Trophoblast cell (in vitro differentiated cells and primary cell): ENCODE measurements at regions not wholly inside any gene's neighbourhood (a gene's known extent, or its start where the extent isn't known, plus 50 kb on each side); places are given as distances from the start of the nearest gene placed in this dataset.

Experiments used
- DNase-seq, 2 donors: peaks; one replicate each; pipeline ENCODE4 v3.0.0-alpha.2; 2016
- H2AFZ ChIP-seq: 2 replicates; pipeline ENCODE4 v1.6.1; 2013; ENCODE audit warnings: low read length, moderate library complexity, mild to moderate bottlenecking; ENCODE audit not compliant: insufficient read depth, poor library complexity
- H2AK5ac ChIP-seq: 2 replicates; pipeline ENCODE4 v1.6.1; 2013; ENCODE audit warnings: mild to moderate bottlenecking, low read length
- H2BK120ac ChIP-seq: 2 replicates; pipeline ENCODE4 v1.6.1; 2013; ENCODE audit warnings: low read length, mild to moderate bottlenecking, moderate library complexity; ENCODE audit not compliant: insufficient read depth, poor library complexity
- H2BK12ac ChIP-seq: 2 replicates; pipeline ENCODE4 v1.6.1; 2013; ENCODE audit warnings: mild to moderate bottlenecking, low read length, moderate library complexity
- H2BK5ac ChIP-seq: 2 replicates; pipeline ENCODE4 v1.6.1; 2013; ENCODE audit warnings: low read length, low read depth, moderate library complexity, mild to moderate bottlenecking; ENCODE audit not compliant: poor library complexity
- H3K14ac ChIP-seq: 2 replicates; pipeline ENCODE4 v1.6.1; 2013; ENCODE audit warnings: mild to moderate bottlenecking, low read length
- H3K18ac ChIP-seq: 2 replicates; pipeline ENCODE4 v1.6.1; 2013; ENCODE audit warnings: mild to moderate bottlenecking, low read length
- H3K23ac ChIP-seq: 2 replicates; pipeline ENCODE4 v1.6.1; 2013; ENCODE audit warnings: low read length
- H3K27ac ChIP-seq: 2 replicates; pipeline ENCODE4 v1.5.1; 2013; ENCODE audit warnings: low read depth, mild to moderate bottlenecking, inconsistent platforms, low read length, moderate library complexity
- H3K27me3 ChIP-seq: 2 replicates; pipeline ENCODE4 v1.6.1; 2013; ENCODE audit warnings: inconsistent platforms, mild to moderate bottlenecking, low read length, moderate library complexity; ENCODE audit not compliant: insufficient read depth
- H3K36me3 ChIP-seq, 2 experiments: 1 replicate in 1 of 2; 2 replicates in 1 of 2; pipeline ENCODE4 v1.6.1; 2013; ENCODE audit warnings: low read length in 2 of 2, mild to moderate bottlenecking in 2 of 2, moderate library complexity in 1 of 2; ENCODE audit not compliant: insufficient read depth in 2 of 2, control insufficient read depth in 1 of 2
- H3K4ac ChIP-seq: 2 replicates; pipeline ENCODE4 v1.6.1; 2013; ENCODE audit warnings: low read depth, mild to moderate bottlenecking, low read length, moderate library complexity
- H3K4me1 ChIP-seq, 2 experiments: 1 replicate in 1 of 2; 2 replicates in 1 of 2; pipeline ENCODE4 v1.6.1; 2013; ENCODE audit warnings: low read length in 2 of 2, mild to moderate bottlenecking in 2 of 2, moderate library complexity in 1 of 2; ENCODE audit not compliant: insufficient read depth in 2 of 2, control insufficient read depth in 1 of 2
- H3K4me2 ChIP-seq: 2 replicates; pipeline ENCODE4 v1.6.1; 2013; ENCODE audit warnings: inconsistent platforms, mild to moderate bottlenecking, low read length, moderate library complexity
- H3K4me3 ChIP-seq: 2 replicates; pipeline ENCODE4 v1.5.1; 2013; ENCODE audit warnings: mild to moderate bottlenecking, low read depth, low read length, inconsistent platforms
- H3K79me1 ChIP-seq: one replicate; pipeline ENCODE4 v1.6.1; 2013; ENCODE audit warnings: low read length
- H3K79me2 ChIP-seq: 2 replicates; pipeline ENCODE4 v1.6.1; 2013; ENCODE audit warnings: low read length, mild to moderate bottlenecking; ENCODE audit not compliant: control insufficient read depth, insufficient read depth, poor library complexity
- H3K9ac ChIP-seq: 2 replicates; pipeline ENCODE4 v1.6.1; 2013; ENCODE audit warnings: mild to moderate bottlenecking, low read length
- H3K9me3 ChIP-seq: 2 replicates; pipeline ENCODE4 v1.6.1; 2013; ENCODE audit warnings: low read depth, mild to moderate bottlenecking, control low read depth, inconsistent platforms, low read length; ENCODE audit not compliant: insufficient read depth
- H4K12ac ChIP-seq: 2 replicates; pipeline ENCODE4 v1.6.1; 2013; ENCODE audit warnings: low read depth, mild to moderate bottlenecking, low read length, moderate library complexity
- H4K8ac ChIP-seq: 2 replicates; pipeline ENCODE4 v1.6.1; 2013; ENCODE audit warnings: low read depth, mild to moderate bottlenecking, low read length, moderate library complexity
- H4K91ac ChIP-seq: one replicate; pipeline ENCODE4 v1.6.1; 2013; ENCODE audit warnings: low read depth, mild to moderate bottlenecking, low read length, moderate library complexity
- WGBS: extraction: QIAGEN DNeasy Blood & Tissue Kit; methylation state at CpG from one replicate; pipeline ENCODE4 v1.1.7; 2013; ENCODE audit warnings: missing lambda C conversion rate; ENCODE audit not compliant: insufficient read length, insufficient coverage; ENCODE audit errors: extremely low coverage; 5-methylcytosine and 5-hydroxymethylcytosine counted together

DNA sequence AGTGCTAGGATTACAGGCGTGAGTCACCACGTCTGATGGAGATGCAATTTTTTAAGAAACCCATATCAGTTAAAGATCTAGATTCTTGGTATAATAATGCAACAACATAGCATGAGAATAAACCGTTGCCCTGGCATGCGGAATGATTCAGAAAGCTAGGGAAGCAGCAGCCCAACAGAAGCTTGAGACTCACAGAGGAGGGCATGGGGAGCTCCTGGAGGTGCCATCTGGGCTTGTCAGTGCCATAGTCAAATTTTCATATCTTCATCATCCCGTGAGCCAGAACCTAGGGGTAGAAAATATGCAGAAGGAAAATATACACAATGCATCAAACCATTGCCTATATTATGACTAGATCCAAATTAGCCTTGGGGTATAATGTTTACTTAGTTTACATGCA, 118.7 kb upstream of the ADAMTS16 start:
- no peak overlapping the region for H2BK12ac ChIP-seq
- no peak for DNase-seq
- no peaks in the 10 kb centered on the region for H3K36me3 ChIP-seq
- no peaks in the 10 kb centered on the region for H3K27me3 ChIP-seq
- H2BK120ac ChIP-seq: no peak overlapping the region
- no peak overlapping the region for H3K23ac ChIP-seq
- H3K14ac ChIP-seq: no peak overlapping the region
- no peak overlapping the region for H3K4ac ChIP-seq
- no peaks in the 10 kb centered on the region for H3K4me1 ChIP-seq
- H4K8ac ChIP-seq: no peak overlapping the region
- H3K79me1 ChIP-seq: no peaks in the 10 kb centered on the region
- H2AFZ ChIP-seq: no peak overlapping the region
- no peak overlapping the region for H2BK5ac ChIP-seq
- no CpG with 5 or more reads among the region's 5 CpGs for WGBS
- H3K18ac ChIP-seq: no peak overlapping the region
- H3K4me2 ChIP-seq: no peak overlapping the region
- no peak overlapping the region for H3K27ac ChIP-seq
- H2AK5ac ChIP-seq: no peak overlapping the region
- no peak overlapping the region for H3K9ac ChIP-seq
- no peak overlapping the region for H4K91ac ChIP-seq
- peaks cover 4% of the 10 kb centered on the region for H3K9me3 ChIP-seq
- no peak overlapping the region for H4K12ac ChIP-seq
- H3K4me3 ChIP-seq: no peak overlapping the region
- no peaks in the 10 kb centered on the region for H3K79me2 ChIP-seq

DNA sequence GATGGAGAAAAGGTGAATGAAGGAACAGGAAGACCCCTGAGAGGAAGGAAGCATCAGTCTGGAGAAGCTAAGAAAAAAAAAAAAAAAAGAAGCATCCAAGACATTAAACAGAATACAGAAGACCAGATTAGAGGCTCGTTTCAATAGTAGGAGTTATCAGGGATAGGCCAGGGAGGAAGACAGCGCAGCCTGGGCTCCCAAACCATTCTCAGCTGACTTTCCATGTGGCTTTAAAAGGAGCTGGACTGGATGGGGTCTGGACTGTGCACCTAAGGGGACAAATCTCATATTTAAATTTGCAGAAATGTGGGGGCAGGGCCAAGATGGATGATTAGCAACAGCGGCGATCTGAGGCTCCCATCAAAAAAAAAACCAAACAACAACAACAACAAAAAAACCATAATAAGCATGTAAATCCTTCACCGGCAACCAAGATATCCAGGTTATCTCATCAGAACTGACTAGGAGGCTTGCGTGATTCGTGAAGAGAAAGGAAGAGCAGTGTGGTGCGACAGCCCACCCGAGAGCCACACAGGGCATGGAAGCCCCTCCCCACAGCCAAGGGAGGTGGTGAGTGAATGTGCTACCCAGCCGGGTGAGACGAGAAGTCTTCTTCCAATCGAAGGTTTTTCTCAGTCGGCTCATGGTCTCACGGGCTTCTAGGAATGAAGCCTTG, 114.9 kb upstream of the ADAMTS16 start:
- Histone ChIP-seq H3K14ac (no peak overlapping the region), H4K12ac (no peak overlapping the region), H3K4ac (no peak overlapping the region), H4K8ac (no peak overlapping the region), H3K9ac (no peak overlapping the region), H2AK5ac (no peak overlapping the region), H3K36me3 (no peaks in the 10 kb centered on the region), H3K79me1 (no peaks in the 10 kb centered on the region), H3K4me2 (no peak overlapping the region), H3K18ac (no peak overlapping the region), H2BK120ac (no peak overlapping the region), H3K9me3 (no peaks in the 10 kb centered on the region), H2AFZ (no peak overlapping the region), H3K27ac (no peak overlapping the region), H3K4me1 (no peaks in the 10 kb centered on the region), H3K23ac (no peak overlapping the region), H3K79me2 (no peaks in the 10 kb centered on the region), H2BK12ac (no peak overlapping the region), H3K27me3 (no peaks in the 10 kb centered on the region), H4K91ac (no peak overlapping the region), H3K4me3 (no peak overlapping the region), H2BK5ac (no peak overlapping the region)
- DNase-seq: no peak
- no CpG with 5 or more reads among the region's 14 CpGs for WGBS

DNA sequence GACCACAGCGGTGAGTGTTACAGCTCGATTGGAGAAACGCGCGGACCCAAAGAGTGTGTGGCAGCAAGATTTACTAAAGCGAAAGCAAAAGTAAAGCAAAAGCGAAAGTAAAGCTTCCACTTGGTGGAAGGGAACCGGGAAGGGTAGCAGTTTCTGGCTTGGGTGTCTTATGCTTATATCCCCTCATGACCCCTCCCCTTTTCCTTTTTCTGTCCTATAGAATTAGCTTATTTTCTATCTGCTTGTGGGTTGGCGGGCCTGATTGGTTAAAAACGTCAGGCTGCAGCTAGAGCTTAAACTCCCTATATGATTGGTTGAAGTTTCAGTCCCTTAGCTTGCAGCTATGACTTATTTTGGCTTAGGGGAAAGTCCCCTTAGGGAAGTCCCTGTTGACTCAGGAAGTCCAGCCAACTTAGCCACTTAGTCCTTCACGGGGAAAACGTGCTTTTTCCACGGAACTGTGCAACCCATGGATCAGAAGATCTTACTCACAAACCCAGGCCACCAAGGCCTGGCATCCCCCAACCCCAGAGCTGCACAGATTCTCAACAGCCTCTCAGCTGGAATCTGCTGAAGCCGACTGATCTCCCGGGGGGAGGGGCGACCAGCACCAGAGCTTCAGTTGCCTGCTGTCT, 114.2 kb upstream of the ADAMTS16 start:
- Histone ChIP-seq H3K79me1 (no peaks in the 10 kb centered on the region), H2BK5ac (no peak overlapping the region), H3K23ac (no peak overlapping the region), H4K91ac (no peak overlapping the region), H3K4me3 (no peak overlapping the region), H3K79me2 (no peaks in the 10 kb centered on the region), H3K9ac (no peak overlapping the region), H4K12ac (no peak overlapping the region), H3K27me3 (no peaks in the 10 kb centered on the region), H2BK120ac (no peak overlapping the region), H4K8ac (no peak overlapping the region), H2AFZ (no peak overlapping the region), H3K36me3 (no peaks in the 10 kb centered on the region), H3K4me2 (no peak overlapping the region), H3K9me3 (no peaks in the 10 kb centered on the region), H2BK12ac (no peak overlapping the region), H3K4ac (no peak overlapping the region), H3K14ac (no peak overlapping the region), H3K18ac (no peak overlapping the region), H2AK5ac (no peak overlapping the region), H3K27ac (no peak overlapping the region), H3K4me1 (no peaks in the 10 kb centered on the region)
- no CpG with 5 or more reads among the region's 16 CpGs for WGBS
- DNase-seq: peak; percentile 35 to 67

DNA sequence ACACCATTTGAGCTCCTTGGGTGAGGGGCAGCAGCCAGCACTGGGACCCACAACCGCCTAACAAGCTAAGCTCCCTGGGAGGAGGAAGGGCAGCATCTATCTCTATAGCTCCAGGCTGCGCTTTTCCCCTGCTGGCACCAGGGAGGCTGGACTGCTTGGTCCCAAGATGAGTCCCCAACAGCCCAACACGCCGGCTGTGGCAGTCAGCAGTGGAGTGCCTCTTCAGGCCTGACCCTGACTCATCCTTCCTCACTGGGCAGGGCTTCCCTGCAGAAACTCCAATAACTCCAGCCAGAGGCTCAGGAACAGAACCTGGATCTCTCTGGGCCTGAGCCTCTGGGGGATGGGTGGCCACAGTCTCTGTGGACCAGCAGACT, 113.7 kb upstream of the ADAMTS16 start:
- Histone ChIP-seq H2BK5ac (no peak overlapping the region), H3K79me2 (no peaks in the 10 kb centered on the region), H4K12ac (no peak overlapping the region), H4K8ac (no peak overlapping the region), H3K4me1 (no peaks in the 10 kb centered on the region), H3K27ac (no peak overlapping the region), H3K27me3 (no peaks in the 10 kb centered on the region), H2BK12ac (no peak overlapping the region), H3K18ac (no peak overlapping the region), H3K14ac (no peak overlapping the region), H3K36me3 (no peaks in the 10 kb centered on the region), H2BK120ac (no peak overlapping the region), H3K23ac (no peak overlapping the region), H3K4ac (no peak overlapping the region), H3K79me1 (no peaks in the 10 kb centered on the region), H4K91ac (no peak overlapping the region), H3K4me3 (no peak overlapping the region), H2AFZ (no peak overlapping the region), H3K9me3 (no peaks in the 10 kb centered on the region), H3K9ac (no peak overlapping the region), H2AK5ac (no peak overlapping the region), H3K4me2 (no peak overlapping the region)
- no peak for DNase-seq
- no CpG with 5 or more reads among the region's 4 CpGs for WGBS
